ENCODE measurements at regions not wholly inside any gene's neighbourhood (a gene's known extent, or its start where the extent isn't known, plus 50 kb on each side); places are given as distances from the start of the nearest gene placed in this dataset.

- H3K4me3 ChIP-seq (ENCODE audit: control insufficient read depth, low read depth, low read length), result no peak overlapping the region
- TF ChIP-seq CTCF (IDR thresholded peaks at IDR 0.05; ENCODE audit: control insufficient read depth, insufficient read depth, low read depth, low read length, missing control alignments), result no peak
- no peak for DNase-seq (ENCODE audit: low read depth)
Measured at GRCh38 chr1:194043984-194044755, 857.8 kb upstream of the B3GALT2 start.

- no peak for DNase-seq (ENCODE audit: low read depth)
- no peak overlapping the region for H3K4me3 ChIP-seq (ENCODE audit: control insufficient read depth, low read depth, low read length)
- no peak for TF ChIP-seq CTCF (IDR thresholded peaks at IDR 0.05; ENCODE audit: control insufficient read depth, insufficient read depth, low read depth, low read length, missing control alignments)
Measured at GRCh38 chr1:194042736-194043135, 856.3 kb upstream of the B3GALT2 start.

- no peak for TF ChIP-seq CTCF (IDR thresholded peaks at IDR 0.05; ENCODE audit: control insufficient read depth, insufficient read depth, low read depth, low read length, missing control alignments)
- DNase-seq (ENCODE audit: low read depth), result no peak
Measured at GRCh38 chr1:194040496-194040895, 854.1 kb upstream of the B3GALT2 start.

GRCh38 chr1:194039578-194039977 is 853.2 kb upstream of the B3GALT2 start:
- DNase-seq (ENCODE audit: low read depth), result no peak
- TF ChIP-seq CTCF (IDR thresholded peaks at IDR 0.05; ENCODE audit: control insufficient read depth, insufficient read depth, low read depth, low read length, missing control alignments), result no peak

More at GRCh38 chr1:194040496-194040895, 854.1 kb upstream of the B3GALT2 start:
- no peak overlapping the region for H3K4me3 ChIP-seq (ENCODE audit: control insufficient read depth, low read depth, low read length)

GRCh38 chr1:194033646-194034045 is 847.2 kb upstream of the B3GALT2 start:
- no peak overlapping the region for H3K4me3 ChIP-seq (ENCODE audit: control insufficient read depth, low read depth, low read length)
- no peak for TF ChIP-seq CTCF (IDR thresholded peaks at IDR 0.05; ENCODE audit: control insufficient read depth, insufficient read depth, low read depth, low read length, missing control alignments)
- DNase-seq (ENCODE audit: low read depth), result no peak

More at GRCh38 chr1:194039578-194039977, 853.2 kb upstream of the B3GALT2 start:
- H3K4me3 ChIP-seq (ENCODE audit: control insufficient read depth, low read depth, low read length), result no peak overlapping the region

GRCh38 chr1:194028002-194028401 is 841.6 kb upstream of the B3GALT2 start:
- DNase-seq (ENCODE audit: low read depth), result no peak
- no peak for TF ChIP-seq CTCF (IDR thresholded peaks at IDR 0.05; ENCODE audit: control insufficient read depth, insufficient read depth, low read depth, low read length, missing control alignments)
- no peak overlapping the region for H3K4me3 ChIP-seq (ENCODE audit: control insufficient read depth, low read depth, low read length)

Data from AG09309 (cell line).